Testis (tissue), 2 donors: ENCODE measurements at regions not wholly inside any gene's neighbourhood (a gene's known extent, or its start where the extent isn't known, plus 50 kb on each side); places are given as distances from the start of the nearest gene placed in this dataset.

Experiments
- DNase-seq: peaks from one replicate; pipeline ENCODE4 v3.0.0-alpha.2; 2019
- H3K27ac ChIP-seq, 2 donors: fragments of 200-600 bp; sonication (generic); one replicate each; pipeline ENCODE4 v1.5.1; 2019
- H3K27me3 ChIP-seq: fragments of 200-600 bp; sonication (generic); one replicate; pipeline ENCODE4 v1.5.1; 2019
- H3K36me3 ChIP-seq: fragments of 200-600 bp; sonication (generic); one replicate; pipeline ENCODE4 v1.5.1; 2017; ENCODE audit warnings: low read depth; ENCODE audit errors: missing control alignments
- H3K4me1 ChIP-seq: fragments of 200-600 bp; sonication (generic); one replicate; pipeline ENCODE4 v1.5.1; 2019
- H3K4me3 ChIP-seq, 2 donors: fragments of 200-600 bp; sonication (generic); one replicate each; pipeline ENCODE4 v1.5.1; 2017 to 2019
- H3K9me3 ChIP-seq: fragments of 200-600 bp; sonication (generic); one replicate; pipeline ENCODE4 v1.5.1; 2017
- CTCF ChIP-seq, 3 experiments: fragments of 450-650 bp in 2 of 3; fragments of 200-600 bp in 1 of 3; sonication (generic) in 1 of 3; IDR thresholded peaks; one replicate each; pipeline ENCODE4 v1.5.1; 2016 to 2019; ENCODE audit warnings: antibody characterized with exemption in 3 of 3, mild to moderate bottlenecking in 2 of 3, moderate library complexity in 1 of 3
- POLR2A ChIP-seq: fragments of 450-650 bp; IDR thresholded peaks from one replicate; pipeline ENCODE4 v1.6.1; 2017; ENCODE audit warnings: antibody characterized with exemption, mild to moderate bottlenecking, moderate library complexity
- WGBS, 2 donors: methylation state at CpG; one replicate each; pipeline ENCODE4 v1.1.5; 2018; 5-methylcytosine and 5-hydroxymethylcytosine counted together
- intact Hi-C: fragments of 100-400 bp; cut with DNase I; formaldehyde crosslinking; loops from one replicate; pipeline ENCODE4 v1.15.1; 2023; ENCODE audit warnings: low total_unique reads

- no peaks in the 10 kb centered on the region for H3K9me3 ChIP-seq
- H3K27ac ChIP-seq, result no peak overlapping the region
- 73 to 89% methylated on average over 4 of the region's 4 CpGs for WGBS, 2 donors
- intact Hi-C loops, result no loop called here
- no peak overlapping the region for H3K4me3 ChIP-seq
- DNase-seq, result no peak
- no peaks in the 10 kb centered on the region for H3K4me1 ChIP-seq
- TF ChIP-seq CTCF (IDR thresholded peaks at IDR 0.05) (no peak), POLR2A (no peak)
- H3K27me3 ChIP-seq, result no peaks in the 10 kb centered on the region
- no peaks in the 10 kb centered on the region for H3K36me3 ChIP-seq
These were observed 181.5 kb upstream of the TCF21 start for GRCh38 chr6:133707456-133707855.

- Histone ChIP-seq H3K27me3 (no peaks in the 10 kb centered on the region), H3K4me1 (no peaks in the 10 kb centered on the region), H3K27ac (no peak overlapping the region), H3K4me3 (no peak overlapping the region), H3K36me3 (no peaks in the 10 kb centered on the region), H3K9me3 (no peaks in the 10 kb centered on the region)
- no peak for DNase-seq
- intact Hi-C loops, result no loop called here
- TF ChIP-seq POLR2A, result no peak
- TF ChIP-seq CTCF (IDR thresholded peaks at IDR 0.05), result no peak
These were observed 178.1 kb upstream of the TCF21 start for GRCh38 chr6:133710826-133711225.

- intact Hi-C loops, result no loop called here
- no peaks in the 10 kb centered on the region for H3K4me1 ChIP-seq
- 85 to 86% methylated on average over 3 of the region's 3 CpGs for WGBS, 2 donors
- no peak for DNase-seq
- no peaks in the 10 kb centered on the region for H3K27me3 ChIP-seq
- H3K36me3 ChIP-seq, result no peaks in the 10 kb centered on the region
- no peak overlapping the region for H3K27ac ChIP-seq
- no peak overlapping the region for H3K4me3 ChIP-seq
- H3K9me3 ChIP-seq, result no peaks in the 10 kb centered on the region
- TF ChIP-seq CTCF (IDR thresholded peaks at IDR 0.05) (no peak), POLR2A (no peak)
These were observed 173.6 kb upstream of the TCF21 start for GRCh38 chr6:133715270-133715669.

GRCh38 chr6:133724726-133725125, 164.2 kb upstream of the TCF21 start:
- Histone ChIP-seq H3K36me3 (no peaks in the 10 kb centered on the region), H3K9me3 (no peaks in the 10 kb centered on the region), H3K27ac (no peak overlapping the region), H3K27me3 (no peaks in the 10 kb centered on the region), H3K4me3 (no peak overlapping the region), H3K4me1 (no peaks in the 10 kb centered on the region)
- no peak for DNase-seq
- TF ChIP-seq CTCF (IDR thresholded peaks at IDR 0.05) (no peak), POLR2A (no peak)
- intact Hi-C loops, result no loop called here
- WGBS, 2 donors, result 85 to 91% methylated on average over 4 of the region's 4 CpGs

- H3K9me3 ChIP-seq, result no peaks in the 10 kb centered on the region
- H3K4me3 ChIP-seq, result no peak overlapping the region
- intact Hi-C loops, result no loop called here
- no peak for DNase-seq
- no peak overlapping the region for H3K27ac ChIP-seq
- no peaks in the 10 kb centered on the region for H3K4me1 ChIP-seq
- H3K36me3 ChIP-seq, result no peaks in the 10 kb centered on the region
- WGBS, 2 donors, result 75 to 83% methylated on average over 2 of the region's 2 CpGs
- no peak for TF ChIP-seq CTCF (IDR thresholded peaks at IDR 0.05)
- no peak for TF ChIP-seq POLR2A
- no peaks in the 10 kb centered on the region for H3K27me3 ChIP-seq
These were observed 162.7 kb upstream of the TCF21 start for GRCh38 chr6:133726188-133726587.
